GM20000 (cell line): ENCODE measurements at regions not wholly inside any gene's neighbourhood (a gene's known extent, or its start where the extent isn't known, plus 50 kb on each side); places are given as distances from the start of the nearest gene placed in this dataset.

Source experiments
- DNase-seq: peaks from one replicate; pipeline ENCODE4 v3.0.0; 2012; ENCODE audit warnings: low spot score
- CTCF ChIP-seq: IDR thresholded peaks from 2 replicates; pipeline ENCODE4 v1.5.1; 2012; ENCODE audit warnings: mild to moderate bottlenecking, control low read depth; ENCODE audit errors: extremely low read depth, missing control alignments

GRCh38 chr2:160741815-160742214, 248.2 kb upstream of the RBMS1 start:
- TF ChIP-seq CTCF, result no peak
- no peak for DNase-seq

GRCh38 chr2:160742667-160743066, 249.1 kb upstream of the RBMS1 start:
- no peak for TF ChIP-seq CTCF
- no peak for DNase-seq

- no peak for DNase-seq
- no peak for TF ChIP-seq CTCF
Observed at GRCh38 chr2:160747501-160748170, 254.0 kb upstream of the RBMS1 start.

GRCh38 chr2:160751021-160751420, 257.4 kb upstream of the RBMS1 start:
- no peak for TF ChIP-seq CTCF
- DNase-seq, result no peak

- no peak for DNase-seq
- no peak for TF ChIP-seq CTCF
Observed at GRCh38 chr2:160752475-160753330, 259.1 kb upstream of the RBMS1 start.

- no peak for TF ChIP-seq CTCF
Observed at GRCh38 chr2:160753331-160753654, 259.7 kb upstream of the RBMS1 start.

GRCh38 chr2:160753960-160754359, 260.4 kb upstream of the RBMS1 start:
- DNase-seq, result no peak
- TF ChIP-seq CTCF, result no peak

More at GRCh38 chr2:160753331-160753654, 259.7 kb upstream of the RBMS1 start:
- no peak for DNase-seq
